Trophoblast cell (in vitro differentiated cells and primary cell): ENCODE measurements at regions not wholly inside any gene's neighbourhood (a gene's known extent, or its start where the extent isn't known, plus 50 kb on each side); places are given as distances from the start of the nearest gene placed in this dataset.

Experiments used
- DNase-seq, 2 donors: peaks; one replicate each; pipeline ENCODE4 v3.0.0-alpha.2; 2016
- H2AFZ ChIP-seq: 2 replicates; pipeline ENCODE4 v1.6.1; 2013; ENCODE audit warnings: low read length, moderate library complexity, mild to moderate bottlenecking; ENCODE audit not compliant: insufficient read depth, poor library complexity
- H2AK5ac ChIP-seq: 2 replicates; pipeline ENCODE4 v1.6.1; 2013; ENCODE audit warnings: mild to moderate bottlenecking, low read length
- H2BK120ac ChIP-seq: 2 replicates; pipeline ENCODE4 v1.6.1; 2013; ENCODE audit warnings: low read length, mild to moderate bottlenecking, moderate library complexity; ENCODE audit not compliant: insufficient read depth, poor library complexity
- H2BK12ac ChIP-seq: 2 replicates; pipeline ENCODE4 v1.6.1; 2013; ENCODE audit warnings: mild to moderate bottlenecking, low read length, moderate library complexity
- H2BK5ac ChIP-seq: 2 replicates; pipeline ENCODE4 v1.6.1; 2013; ENCODE audit warnings: low read length, low read depth, moderate library complexity, mild to moderate bottlenecking; ENCODE audit not compliant: poor library complexity
- H3K14ac ChIP-seq: 2 replicates; pipeline ENCODE4 v1.6.1; 2013; ENCODE audit warnings: mild to moderate bottlenecking, low read length
- H3K18ac ChIP-seq: 2 replicates; pipeline ENCODE4 v1.6.1; 2013; ENCODE audit warnings: mild to moderate bottlenecking, low read length
- H3K23ac ChIP-seq: 2 replicates; pipeline ENCODE4 v1.6.1; 2013; ENCODE audit warnings: low read length
- H3K27ac ChIP-seq: 2 replicates; pipeline ENCODE4 v1.5.1; 2013; ENCODE audit warnings: low read depth, mild to moderate bottlenecking, inconsistent platforms, low read length, moderate library complexity
- H3K27me3 ChIP-seq: 2 replicates; pipeline ENCODE4 v1.6.1; 2013; ENCODE audit warnings: inconsistent platforms, mild to moderate bottlenecking, low read length, moderate library complexity; ENCODE audit not compliant: insufficient read depth
- H3K36me3 ChIP-seq, 2 experiments: 1 replicate in 1 of 2; 2 replicates in 1 of 2; pipeline ENCODE4 v1.6.1; 2013; ENCODE audit warnings: low read length in 2 of 2, mild to moderate bottlenecking in 2 of 2, moderate library complexity in 1 of 2; ENCODE audit not compliant: insufficient read depth in 2 of 2, control insufficient read depth in 1 of 2
- H3K4ac ChIP-seq: 2 replicates; pipeline ENCODE4 v1.6.1; 2013; ENCODE audit warnings: low read depth, mild to moderate bottlenecking, low read length, moderate library complexity
- H3K4me1 ChIP-seq, 2 experiments: 1 replicate in 1 of 2; 2 replicates in 1 of 2; pipeline ENCODE4 v1.6.1; 2013; ENCODE audit warnings: low read length in 2 of 2, mild to moderate bottlenecking in 2 of 2, moderate library complexity in 1 of 2; ENCODE audit not compliant: insufficient read depth in 2 of 2, control insufficient read depth in 1 of 2
- H3K4me2 ChIP-seq: 2 replicates; pipeline ENCODE4 v1.6.1; 2013; ENCODE audit warnings: inconsistent platforms, mild to moderate bottlenecking, low read length, moderate library complexity
- H3K4me3 ChIP-seq: 2 replicates; pipeline ENCODE4 v1.5.1; 2013; ENCODE audit warnings: mild to moderate bottlenecking, low read depth, low read length, inconsistent platforms
- H3K79me1 ChIP-seq: one replicate; pipeline ENCODE4 v1.6.1; 2013; ENCODE audit warnings: low read length
- H3K79me2 ChIP-seq: 2 replicates; pipeline ENCODE4 v1.6.1; 2013; ENCODE audit warnings: low read length, mild to moderate bottlenecking; ENCODE audit not compliant: control insufficient read depth, insufficient read depth, poor library complexity
- H3K9ac ChIP-seq: 2 replicates; pipeline ENCODE4 v1.6.1; 2013; ENCODE audit warnings: mild to moderate bottlenecking, low read length
- H3K9me3 ChIP-seq: 2 replicates; pipeline ENCODE4 v1.6.1; 2013; ENCODE audit warnings: low read depth, mild to moderate bottlenecking, control low read depth, inconsistent platforms, low read length; ENCODE audit not compliant: insufficient read depth
- H4K12ac ChIP-seq: 2 replicates; pipeline ENCODE4 v1.6.1; 2013; ENCODE audit warnings: low read depth, mild to moderate bottlenecking, low read length, moderate library complexity
- H4K8ac ChIP-seq: 2 replicates; pipeline ENCODE4 v1.6.1; 2013; ENCODE audit warnings: low read depth, mild to moderate bottlenecking, low read length, moderate library complexity
- H4K91ac ChIP-seq: one replicate; pipeline ENCODE4 v1.6.1; 2013; ENCODE audit warnings: low read depth, mild to moderate bottlenecking, low read length, moderate library complexity
- WGBS: extraction: QIAGEN DNeasy Blood & Tissue Kit; methylation state at CpG from one replicate; pipeline ENCODE4 v1.1.7; 2013; ENCODE audit warnings: missing lambda C conversion rate; ENCODE audit not compliant: insufficient read length, insufficient coverage; ENCODE audit errors: extremely low coverage; 5-methylcytosine and 5-hydroxymethylcytosine counted together

DNA sequence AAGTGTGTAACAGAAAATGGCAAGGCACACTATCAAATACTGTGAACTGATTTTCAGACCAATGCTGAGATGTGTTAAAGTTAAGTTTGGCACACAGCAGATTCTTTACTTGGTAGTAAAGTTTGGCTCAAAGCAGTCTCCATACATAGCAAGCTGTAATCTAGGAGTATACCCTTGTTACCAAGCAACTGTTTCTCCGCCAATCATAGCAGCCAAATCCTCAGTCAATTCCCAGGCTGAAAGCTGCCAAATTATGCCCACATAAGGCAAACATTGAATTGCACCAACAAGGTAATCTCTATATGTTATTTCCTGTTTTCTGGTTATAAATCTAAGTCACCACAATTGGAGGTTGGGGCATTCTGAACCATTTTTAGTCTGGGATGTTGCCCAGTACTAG, 345.7 kb downstream of the DEPDC1B start:
- Histone ChIP-seq H2BK5ac (no peak overlapping the region), H4K8ac (no peak overlapping the region), H3K4me2 (no peak overlapping the region), H2BK12ac (no peak overlapping the region), H3K79me1 (no peaks in the 10 kb centered on the region), H3K18ac (no peak overlapping the region), H2AK5ac (no peak overlapping the region), H4K12ac (no peak overlapping the region), H2BK120ac (no peak overlapping the region), H3K9ac (no peak overlapping the region), H3K14ac (no peak overlapping the region), H3K36me3 (no peaks in the 10 kb centered on the region), H3K27me3 (no peaks in the 10 kb centered on the region), H4K91ac (no peak overlapping the region), H3K79me2 (no peaks in the 10 kb centered on the region), H3K4me1 (no peaks in the 10 kb centered on the region), H3K4me3 (no peak overlapping the region), H3K4ac (no peak overlapping the region), H2AFZ (no peak overlapping the region), H3K27ac (no peak overlapping the region), H3K23ac (no peak overlapping the region), H3K9me3 (no peaks in the 10 kb centered on the region)
- WGBS, result no CpG with 5 or more reads among the region's 1 CpG
- DNase-seq, result no peak

DNA sequence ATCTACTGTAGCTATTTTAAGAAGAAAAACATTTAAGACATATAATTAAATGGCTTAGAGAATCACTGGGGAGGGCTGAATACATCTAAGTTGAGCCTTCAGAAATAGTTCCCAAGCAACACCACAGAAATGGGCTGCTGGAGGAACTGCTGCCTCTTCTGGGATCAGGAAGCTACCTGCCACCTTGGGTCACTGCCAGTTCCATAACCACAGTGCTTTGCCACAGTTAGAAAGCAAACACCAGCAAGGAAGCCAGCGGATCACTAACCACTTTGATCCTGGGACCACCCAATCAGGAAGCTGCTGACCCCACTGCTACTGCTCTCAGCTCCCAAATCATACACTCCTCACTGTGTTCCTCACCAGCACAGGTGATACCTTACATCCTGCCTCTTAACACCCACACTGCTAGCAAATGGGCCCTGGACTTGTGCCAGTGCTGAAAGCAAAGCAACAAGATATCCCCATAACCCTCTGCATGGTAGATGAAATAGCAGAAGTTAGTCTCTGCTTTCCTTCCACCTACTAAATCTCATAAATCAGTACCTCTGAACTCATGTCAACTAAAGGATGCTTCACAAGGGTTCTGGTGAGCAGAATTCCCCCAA, 346.9 kb downstream of the DEPDC1B start:
- H4K91ac ChIP-seq, result no peak overlapping the region
- H2BK12ac ChIP-seq, result no peak overlapping the region
- no CpG with 5 or more reads among the region's 1 CpG for WGBS
- H3K79me1 ChIP-seq, result no peaks in the 10 kb centered on the region
- DNase-seq, result no peak
- H3K18ac ChIP-seq, result no peak overlapping the region
- no peaks in the 10 kb centered on the region for H3K79me2 ChIP-seq
- no peak overlapping the region for H3K4ac ChIP-seq
- H3K4me2 ChIP-seq, result no peak overlapping the region
- no peak overlapping the region for H3K9ac ChIP-seq
- H3K9me3 ChIP-seq, result no peaks in the 10 kb centered on the region
- no peak overlapping the region for H2AFZ ChIP-seq
- H3K14ac ChIP-seq, result no peak overlapping the region
- no peak overlapping the region for H4K12ac ChIP-seq
- H3K23ac ChIP-seq, result no peak overlapping the region
- no peak overlapping the region for H2BK120ac ChIP-seq
- H2AK5ac ChIP-seq, result no peak overlapping the region
- no peak overlapping the region for H3K4me3 ChIP-seq
- H3K4me1 ChIP-seq, result no peaks in the 10 kb centered on the region
- H4K8ac ChIP-seq, result no peak overlapping the region
- H3K27me3 ChIP-seq, result no peaks in the 10 kb centered on the region
- no peak overlapping the region for H3K27ac ChIP-seq
- no peaks in the 10 kb centered on the region for H3K36me3 ChIP-seq
- no peak overlapping the region for H2BK5ac ChIP-seq

GRCh38 chr5:60350794-60351193, 349.2 kb downstream of the DEPDC1B start:
- Histone ChIP-seq H3K79me1 (no peaks in the 10 kb centered on the region), H2AFZ (no peak overlapping the region), H3K4ac (no peak overlapping the region), H3K14ac (no peak overlapping the region), H4K91ac (no peak overlapping the region), H4K8ac (no peak overlapping the region), H2AK5ac (no peak overlapping the region), H3K4me1 (no peaks in the 10 kb centered on the region), H3K27ac (no peak overlapping the region), H3K18ac (no peak overlapping the region), H2BK12ac (no peak overlapping the region), H3K4me3 (no peak overlapping the region), H3K9me3 (no peaks in the 10 kb centered on the region), H3K79me2 (no peaks in the 10 kb centered on the region), H3K23ac (no peak overlapping the region), H3K4me2 (no peak overlapping the region), H3K9ac (no peak overlapping the region), H2BK120ac (no peak overlapping the region), H2BK5ac (no peak overlapping the region), H4K12ac (no peak overlapping the region), H3K27me3 (no peaks in the 10 kb centered on the region), H3K36me3 (no peaks in the 10 kb centered on the region)
- no CpG with 5 or more reads among the region's 3 CpGs for WGBS
- no peak for DNase-seq

DNA sequence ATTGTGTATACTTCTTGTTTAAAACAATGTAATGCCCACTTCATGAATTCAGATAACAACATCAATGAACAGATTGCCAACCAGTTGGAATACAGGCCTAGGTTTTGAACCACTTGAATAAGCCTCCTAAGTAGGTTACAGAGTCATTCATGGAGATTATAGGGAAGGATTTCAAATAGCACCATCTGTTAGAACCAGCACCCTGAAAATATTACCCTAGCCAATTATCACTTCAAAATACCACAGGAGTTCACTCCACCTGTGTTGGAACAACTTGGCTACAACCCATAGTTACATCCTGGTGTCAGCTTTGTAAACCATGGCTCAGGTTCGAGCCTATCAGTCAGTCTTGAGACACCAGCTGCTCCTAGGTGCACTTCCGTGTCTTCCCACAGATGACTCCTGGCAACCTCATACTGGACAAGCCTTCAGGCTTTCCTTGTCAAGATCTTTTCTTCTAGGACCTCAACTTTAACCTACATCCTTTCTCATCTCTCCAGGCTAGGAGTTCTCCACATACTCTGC, 350.0 kb downstream of the DEPDC1B start:
- no peak overlapping the region for H3K4ac ChIP-seq
- no peaks in the 10 kb centered on the region for H3K4me1 ChIP-seq
- no peaks in the 10 kb centered on the region for H3K27me3 ChIP-seq
- H3K23ac ChIP-seq, result no peak overlapping the region
- DNase-seq, result no peak
- H2AK5ac ChIP-seq, result no peak overlapping the region
- no peak overlapping the region for H3K4me3 ChIP-seq
- H3K27ac ChIP-seq, result no peak overlapping the region
- H3K4me2 ChIP-seq, result no peak overlapping the region
- no peaks in the 10 kb centered on the region for H3K79me1 ChIP-seq
- H4K12ac ChIP-seq, result no peak overlapping the region
- no peaks in the 10 kb centered on the region for H3K9me3 ChIP-seq
- H2BK120ac ChIP-seq, result no peak overlapping the region
- no peak overlapping the region for H2AFZ ChIP-seq
- WGBS, result no CpG with 5 or more reads among the region's 2 CpGs
- no peak overlapping the region for H4K91ac ChIP-seq
- no peak overlapping the region for H2BK12ac ChIP-seq
- no peak overlapping the region for H4K8ac ChIP-seq
- H3K79me2 ChIP-seq, result no peaks in the 10 kb centered on the region
- no peak overlapping the region for H3K9ac ChIP-seq
- H3K14ac ChIP-seq, result no peak overlapping the region
- H3K36me3 ChIP-seq, result no peaks in the 10 kb centered on the region
- H2BK5ac ChIP-seq, result no peak overlapping the region
- H3K18ac ChIP-seq, result no peak overlapping the region
